Endothelial cell of umbilical vein (primary cell): ENCODE measurements at regions not wholly inside any gene's neighbourhood (a gene's known extent, or its start where the extent isn't known, plus 50 kb on each side); places are given as distances from the start of the nearest gene placed in this dataset.

Experiments used
- BruUV-seq: library from RNA; stranded (reverse); fragments of 400-500 nt; replicated peaks from 2 replicates; lab custom pipeline; 2021; lab: Mats Ljungman, UMichigan
- CTCF ChIA-PET: fragments of 300-600, 350-600 bp; sonication (Branson Sonifier 250); formaldehyde crosslinking; loops from one replicate; lab custom pipeline; 2021; ENCODE audit warnings: antibody characterized with exemption, inconsistent platforms; lab: Charles Lee
- POLR2A ChIA-PET: fragments of 300-600, 350-600 bp; sonication (Branson Sonifier 250); formaldehyde crosslinking; loops from one replicate; lab custom pipeline; 2021; ENCODE audit warnings: antibody characterized with exemption, inconsistent platforms; lab: Charles Lee
- DNase-seq: peaks from one replicate; pipeline ENCODE4 v3.0.0-alpha.2; 2011; ENCODE audit warnings: low read depth, low spot score
- FAIRE-seq: peaks from 2 replicates; lab custom pipeline; 2011; peaks lifted over from hg19 to GRCh38; lab: Jason Lieb, UNC
- H2AFZ ChIP-seq: 2 replicates; pipeline ENCODE4 v1.6.0; 2012; ENCODE audit warnings: low read depth, low read length, control low read depth, inconsistent platforms
- H3K27ac ChIP-seq: 2 replicates; pipeline ENCODE4 v1.5.1; 2011; ENCODE audit warnings: low read depth, mild to moderate bottlenecking, control low read depth, low read length, moderate library complexity; ENCODE audit not compliant: insufficient read depth
- H3K27me3 ChIP-seq, 2 experiments: 2 replicates each; pipeline versions ENCODE4 v1.6.0 to v1.6.1; 2011; ENCODE audit warnings: low read length in 2 of 2, mixed read lengths in 1 of 2; ENCODE audit not compliant: control insufficient read depth in 2 of 2, insufficient read depth in 2 of 2
- H3K36me3 ChIP-seq, 2 experiments: 2 replicates in 1 of 2; 3 replicates in 1 of 2; pipeline ENCODE4 v1.5.1; 2011; ENCODE audit warnings: low read length in 2 of 2, mild to moderate bottlenecking in 1 of 2, moderate library complexity in 1 of 2; ENCODE audit not compliant: control insufficient read depth in 2 of 2, insufficient read depth in 2 of 2; ENCODE audit errors: extremely low read depth in 1 of 2
- H3K4me1 ChIP-seq: 3 replicates; pipeline ENCODE4 v1.5.1; 2011; ENCODE audit warnings: mild to moderate bottlenecking, low read length; ENCODE audit not compliant: control insufficient read depth, insufficient read depth; ENCODE audit errors: extremely low read depth
- H3K4me2 ChIP-seq: 2 replicates; pipeline ENCODE4 v1.6.1; 2011; ENCODE audit warnings: low read length, control low read depth, mixed read lengths; ENCODE audit not compliant: insufficient read depth
- H3K4me3 ChIP-seq, 3 experiments: fragments of 200-600 bp in 1 of 3; sonication (generic), shearing (Covaris generic) in 1 of 3; replicated peaks in 1 of 3; 2 replicates each; pipeline ENCODE4 v1.5.1; 2011 to 2016; ENCODE audit warnings: control low read depth in 3 of 3, low read length in 3 of 3, mild to moderate bottlenecking in 2 of 3, inconsistent platforms in 1 of 3, low read depth in 1 of 3, moderate library complexity in 1 of 3; ENCODE audit not compliant: insufficient read depth in 1 of 3
- H3K79me2 ChIP-seq: 2 replicates; pipeline ENCODE4 v1.6.0; 2012; ENCODE audit warnings: low read length, inconsistent platforms; ENCODE audit not compliant: control insufficient read depth, insufficient read depth
- H3K9ac ChIP-seq: replicated peaks from 2 replicates; pipeline ENCODE3; 2011; ENCODE audit warnings: low read length, control low read depth; ENCODE audit not compliant: insufficient read depth; ENCODE audit errors: extremely low read depth
- H3K9me1 ChIP-seq: replicated peaks from 3 replicates; pipeline ENCODE4 v1.6.0; 2011; ENCODE audit warnings: mild to moderate bottlenecking, low read length; ENCODE audit not compliant: control insufficient read depth, insufficient read depth; ENCODE audit errors: extremely low read depth
- H3K9me3 ChIP-seq: replicated peaks from 2 replicates; pipeline ENCODE4 v1.5.1; 2012; ENCODE audit warnings: low read length, inconsistent platforms; ENCODE audit not compliant: control insufficient read depth, insufficient read depth
- H4K20me1 ChIP-seq: replicated peaks from 2 replicates; pipeline ENCODE3; 2011; ENCODE audit warnings: mild to moderate bottlenecking, low read length; ENCODE audit not compliant: control insufficient read depth, insufficient read depth; ENCODE audit errors: extremely low read depth
- EZH2 ChIP-seq: IDR thresholded peaks from 2 replicates; pipeline ENCODE4 v1.6.1; 2012; ENCODE audit warnings: borderline replicate concordance, low read depth, mild to moderate bottlenecking, moderate library complexity, low read length, inconsistent platforms; ENCODE audit not compliant: severe bottlenecking
- FOS ChIP-seq: IDR thresholded peaks from 2 replicates; pipeline ENCODE4 v1.6.1; 2011; ENCODE audit warnings: mild to moderate bottlenecking, low read length, moderate library complexity, borderline replicate concordance; ENCODE audit not compliant: insufficient read depth
- GATA2 ChIP-seq: IDR thresholded peaks from 2 replicates; pipeline ENCODE4 v1.7.0; 2011; ENCODE audit warnings: low read depth, mild to moderate bottlenecking, moderate library complexity, mixed read lengths, low read length; ENCODE audit not compliant: insufficient read length, insufficient read depth
- JUN ChIP-seq: IDR thresholded peaks from 2 replicates; pipeline ENCODE4 v1.6.1; 2011; ENCODE audit warnings: borderline replicate concordance, low read depth; ENCODE audit not compliant: insufficient read length, insufficient read depth
- MYC ChIP-seq: IDR thresholded peaks from one replicate; pipeline ENCODE4 v1.6.1; 2011; ENCODE audit warnings: mild to moderate bottlenecking, low read depth, low read length
- POLR2A ChIP-seq: IDR thresholded peaks from 2 replicates; pipeline ENCODE4 v1.6.1; 2012; ENCODE audit warnings: low read depth, mild to moderate bottlenecking, control low read depth, low read length
- POLR2AphosphoS5 ChIP-seq: IDR thresholded peaks from 2 replicates; pipeline ENCODE4 v1.6.1; 2012; ENCODE audit warnings: low read depth, mild to moderate bottlenecking, control low read depth, low read length, moderate library complexity; ENCODE audit not compliant: insufficient read depth
- dilution Hi-C: fragments of 300-500 bp; cut with MboI; formaldehyde crosslinking; loops from one replicate; pipeline ENCODE4 v1.15.0; 2019; ENCODE audit warnings: low sequenced_read_pairs; ENCODE audit not compliant: extremely low pct_ligation_motif_present
- intact Hi-C: fragments of 100-400 bp; cut with micrococcal nuclease; formaldehyde crosslinking; loops from one replicate; pipeline ENCODE4 v1.10.0; 2022
- TF ChIP-seq, protein P1 (sequence below): IDR thresholded peaks from 2 replicates; pipeline ENCODE4 v1.6.1; 2011; ENCODE audit not compliant: insufficient read depth, insufficient read length
- TF ChIP-seq, protein P2 (sequence below), 2 donors: IDR thresholded peaks; 1 replicate in 1 of 2; 2 replicates in 1 of 2; pipeline ENCODE4 v1.5.1; 2011; ENCODE audit warnings: low read length in 2 of 2, mild to moderate bottlenecking in 2 of 2, moderate library complexity in 2 of 2, control low read depth in 1 of 2, inconsistent platforms in 1 of 2, low read depth in 1 of 2; ENCODE audit not compliant: insufficient read depth in 1 of 2; ENCODE audit errors: extremely low read depth in 1 of 2

- Histone ChIP-seq H3K9me3 (peaks cover 4% of the 10 kb centered on the region), H3K27me3 (no peaks in the 10 kb centered on the region), H2AFZ (no peak overlapping the region), H3K9ac (no peak overlapping the region), H3K4me3 (no peak overlapping the region), H3K4me2 (no peak overlapping the region), H4K20me1 (no peaks in the 10 kb centered on the region), H3K4me1 (no peaks in the 10 kb centered on the region), H3K9me1 (no peaks in the 10 kb centered on the region), H3K36me3 (no peaks in the 10 kb centered on the region), H3K79me2 (no peaks in the 10 kb centered on the region), H3K27ac (no peak overlapping the region)
- FAIRE-seq: no peak
- dilution Hi-C loops: no loop called here
- no TSS peak for BruUV-seq
- POLR2A ChIA-PET: no interaction called here
- no peak for DNase-seq
- CTCF ChIA-PET: no interaction called here
- TF ChIP-seq FOS (no peak), MYC (no peak), GATA2 (no peak), POLR2AphosphoS5 (no peak), EZH2 (no peak), JUN (no peak), POLR2A (no peak)
- TF ChIP-seq, protein P1, sequence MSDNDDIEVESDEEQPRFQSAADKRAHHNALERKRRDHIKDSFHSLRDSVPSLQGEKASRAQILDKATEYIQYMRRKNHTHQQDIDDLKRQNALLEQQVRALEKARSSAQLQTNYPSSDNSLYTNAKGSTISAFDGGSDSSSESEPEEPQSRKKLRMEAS: no peak
- TF ChIP-seq, protein P2, sequence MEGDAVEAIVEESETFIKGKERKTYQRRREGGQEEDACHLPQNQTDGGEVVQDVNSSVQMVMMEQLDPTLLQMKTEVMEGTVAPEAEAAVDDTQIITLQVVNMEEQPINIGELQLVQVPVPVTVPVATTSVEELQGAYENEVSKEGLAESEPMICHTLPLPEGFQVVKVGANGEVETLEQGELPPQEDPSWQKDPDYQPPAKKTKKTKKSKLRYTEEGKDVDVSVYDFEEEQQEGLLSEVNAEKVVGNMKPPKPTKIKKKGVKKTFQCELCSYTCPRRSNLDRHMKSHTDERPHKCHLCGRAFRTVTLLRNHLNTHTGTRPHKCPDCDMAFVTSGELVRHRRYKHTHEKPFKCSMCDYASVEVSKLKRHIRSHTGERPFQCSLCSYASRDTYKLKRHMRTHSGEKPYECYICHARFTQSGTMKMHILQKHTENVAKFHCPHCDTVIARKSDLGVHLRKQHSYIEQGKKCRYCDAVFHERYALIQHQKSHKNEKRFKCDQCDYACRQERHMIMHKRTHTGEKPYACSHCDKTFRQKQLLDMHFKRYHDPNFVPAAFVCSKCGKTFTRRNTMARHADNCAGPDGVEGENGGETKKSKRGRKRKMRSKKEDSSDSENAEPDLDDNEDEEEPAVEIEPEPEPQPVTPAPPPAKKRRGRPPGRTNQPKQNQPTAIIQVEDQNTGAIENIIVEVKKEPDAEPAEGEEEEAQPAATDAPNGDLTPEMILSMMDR (IDR thresholded peaks at IDR 0.05; ENCODE audit: extremely low read depth in 1 of 2, insufficient read depth in 1 of 2, low read depth in 1 of 2, low read length in 2 of 2): no peak
- intact Hi-C loops: no loop called here
Measured at GRCh38 chr4:177789610-177790009, 347.4 kb upstream of the AGA start.
